ENCODE measurements at regions not wholly inside any gene's neighbourhood (a gene's known extent, or its start where the extent isn't known, plus 50 kb on each side); places are given as distances from the start of the nearest gene placed in this dataset.

- TF ChIP-seq, protein P1, sequence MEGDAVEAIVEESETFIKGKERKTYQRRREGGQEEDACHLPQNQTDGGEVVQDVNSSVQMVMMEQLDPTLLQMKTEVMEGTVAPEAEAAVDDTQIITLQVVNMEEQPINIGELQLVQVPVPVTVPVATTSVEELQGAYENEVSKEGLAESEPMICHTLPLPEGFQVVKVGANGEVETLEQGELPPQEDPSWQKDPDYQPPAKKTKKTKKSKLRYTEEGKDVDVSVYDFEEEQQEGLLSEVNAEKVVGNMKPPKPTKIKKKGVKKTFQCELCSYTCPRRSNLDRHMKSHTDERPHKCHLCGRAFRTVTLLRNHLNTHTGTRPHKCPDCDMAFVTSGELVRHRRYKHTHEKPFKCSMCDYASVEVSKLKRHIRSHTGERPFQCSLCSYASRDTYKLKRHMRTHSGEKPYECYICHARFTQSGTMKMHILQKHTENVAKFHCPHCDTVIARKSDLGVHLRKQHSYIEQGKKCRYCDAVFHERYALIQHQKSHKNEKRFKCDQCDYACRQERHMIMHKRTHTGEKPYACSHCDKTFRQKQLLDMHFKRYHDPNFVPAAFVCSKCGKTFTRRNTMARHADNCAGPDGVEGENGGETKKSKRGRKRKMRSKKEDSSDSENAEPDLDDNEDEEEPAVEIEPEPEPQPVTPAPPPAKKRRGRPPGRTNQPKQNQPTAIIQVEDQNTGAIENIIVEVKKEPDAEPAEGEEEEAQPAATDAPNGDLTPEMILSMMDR (IDR thresholded peaks at IDR 0.05 in 2 of 3, conservative IDR thresholded peaks at IDR 0.05 in 1 of 3; ENCODE audit: control insufficient read depth in 2 of 3, extremely low read depth in 1 of 3, insufficient read depth in 1 of 3, low read depth in 3 of 3, low read length in 3 of 3) = no peak
- TF ChIP-seq TCF7 (IDR thresholded peaks at IDR 0.05; ENCODE audit: borderline replicate concordance) = no peak
- TF ChIP-seq SUZ12 (IDR thresholded peaks at IDR 0.05; ENCODE audit: unreplicated experiment) = no peak
- no peak for TF ChIP-seq CEBPB (IDR thresholded peaks at IDR 0.05; ENCODE audit: borderline replicate concordance in 1 of 2, low read depth in 2 of 2, low read length in 2 of 2)
- TF ChIP-seq EP300 (IDR thresholded peaks at IDR 0.05; ENCODE audit: borderline replicate concordance in 1 of 2, control insufficient read depth in 1 of 2, low read depth in 2 of 2, low read length in 2 of 2) = no peak
- no peak for TF ChIP-seq TCF12 (IDR thresholded peaks at IDR 0.05; ENCODE audit: low read depth, low read length)
- no peak for TF ChIP-seq CREB1 (IDR thresholded peaks at IDR 0.05; ENCODE audit: low read depth)
- TF ChIP-seq EGR1 (IDR thresholded peaks at IDR 0.05; ENCODE audit: borderline replicate concordance in 1 of 2, low read depth in 2 of 2, low read length in 2 of 2) = no peak
- TF ChIP-seq TAF1 (IDR thresholded peaks at IDR 0.05; ENCODE audit: borderline replicate concordance, low read depth, low read length) = no peak
- no peak for TF ChIP-seq JUNB (IDR thresholded peaks at IDR 0.05)
- TF ChIP-seq, protein P2, sequence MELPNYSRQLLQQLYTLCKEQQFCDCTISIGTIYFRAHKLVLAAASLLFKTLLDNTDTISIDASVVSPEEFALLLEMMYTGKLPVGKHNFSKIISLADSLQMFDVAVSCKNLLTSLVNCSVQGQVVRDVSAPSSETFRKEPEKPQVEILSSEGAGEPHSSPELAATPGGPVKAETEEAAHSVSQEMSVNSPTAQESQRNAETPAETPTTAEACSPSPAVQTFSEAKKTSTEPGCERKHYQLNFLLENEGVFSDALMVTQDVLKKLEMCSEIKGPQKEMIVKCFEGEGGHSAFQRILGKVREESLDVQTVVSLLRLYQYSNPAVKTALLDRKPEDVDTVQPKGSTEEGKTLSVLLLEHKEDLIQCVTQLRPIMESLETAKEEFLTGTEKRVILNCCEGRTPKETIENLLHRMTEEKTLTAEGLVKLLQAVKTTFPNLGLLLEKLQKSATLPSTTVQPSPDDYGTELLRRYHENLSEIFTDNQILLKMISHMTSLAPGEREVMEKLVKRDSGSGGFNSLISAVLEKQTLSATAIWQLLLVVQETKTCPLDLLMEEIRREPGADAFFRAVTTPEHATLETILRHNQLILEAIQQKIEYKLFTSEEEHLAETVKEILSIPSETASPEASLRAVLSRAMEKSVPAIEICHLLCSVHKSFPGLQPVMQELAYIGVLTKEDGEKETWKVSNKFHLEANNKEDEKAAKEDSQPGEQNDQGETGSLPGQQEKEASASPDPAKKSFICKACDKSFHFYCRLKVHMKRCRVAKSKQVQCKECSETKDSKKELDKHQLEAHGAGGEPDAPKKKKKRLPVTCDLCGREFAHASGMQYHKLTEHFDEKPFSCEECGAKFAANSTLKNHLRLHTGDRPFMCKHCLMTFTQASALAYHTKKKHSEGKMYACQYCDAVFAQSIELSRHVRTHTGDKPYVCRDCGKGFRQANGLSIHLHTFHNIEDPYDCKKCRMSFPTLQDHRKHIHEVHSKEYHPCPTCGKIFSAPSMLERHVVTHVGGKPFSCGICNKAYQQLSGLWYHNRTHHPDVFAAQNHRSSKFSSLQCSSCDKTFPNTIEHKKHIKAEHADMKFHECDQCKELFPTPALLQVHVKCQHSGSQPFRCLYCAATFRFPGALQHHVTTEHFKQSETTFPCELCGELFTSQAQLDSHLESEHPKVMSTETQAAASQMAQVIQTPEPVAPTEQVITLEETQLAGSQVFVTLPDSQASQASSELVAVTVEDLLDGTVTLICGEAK (IDR thresholded peaks at IDR 0.05; ENCODE audit: borderline replicate concordance) = no peak
- no peak for TF ChIP-seq POLR2A (IDR thresholded peaks at IDR 0.05; ENCODE audit: low read depth, low read length)
- no peak for TF ChIP-seq ZNF274 (IDR thresholded peaks at IDR 0.05; ENCODE audit: insufficient read depth, insufficient read length)
Measured at GRCh38 chr3:64892671-64893309, 205.0 kb upstream of the ADAMTS9 start.

Measured in GM12878 (cell line).